ENCODE measurements at regions not wholly inside any gene's neighbourhood (a gene's known extent, or its start where the extent isn't known, plus 50 kb on each side); places are given as distances from the start of the nearest gene placed in this dataset.

- Histone ChIP-seq H3K27ac (no peak overlapping the region), H3K9me3 (no peaks in the 10 kb centered on the region), H3K4me1 (no peaks in the 10 kb centered on the region), H3K27me3 (no peaks in the 10 kb centered on the region), H3K4me3 (no peak overlapping the region), H3K36me3 (no peaks in the 10 kb centered on the region)
- DNase-seq (ENCODE audit: extremely low spot score in 2 of 2): no peak
- TF ChIP-seq POLR2AphosphoS5 (IDR thresholded peaks at IDR 0.05; ENCODE audit: insufficient read depth in 1 of 2, low read depth in 1 of 2) (no peak), CTCF (IDR thresholded peaks at IDR 0.05) (peak in 1 of 3 experiments; percentile 43)
- intact Hi-C loops (cut with DNase I): no loop called here
Observed at GRCh38 chr1:25037174-25038074, 107.3 kb upstream of the RUNX3 start.

- no peaks in the 10 kb centered on the region for H3K27me3 ChIP-seq
- H3K4me3 ChIP-seq: no peak overlapping the region
- H3K36me3 ChIP-seq: no peaks in the 10 kb centered on the region
- DNase-seq (ENCODE audit: extremely low spot score in 2 of 2): no peak
- H3K9me3 ChIP-seq: no peaks in the 10 kb centered on the region
- no peaks in the 10 kb centered on the region for H3K4me1 ChIP-seq
- TF ChIP-seq CTCF (IDR thresholded peaks at IDR 0.05) (no peak), POLR2A (IDR thresholded peaks at IDR 0.05) (no peak), POLR2AphosphoS5 (IDR thresholded peaks at IDR 0.05; ENCODE audit: insufficient read depth in 1 of 2, low read depth in 1 of 2) (no peak)
- intact Hi-C loops (cut with DNase I): no loop called here
- H3K27ac ChIP-seq: no peak overlapping the region
Observed at GRCh38 chr1:25036117-25036546, 106.1 kb upstream of the RUNX3 start.

GRCh38 chr1:25035523-25036116 lies 105.5 kb upstream of the RUNX3 start:
- Histone ChIP-seq H3K4me3 (no peak overlapping the region), H3K4me1 (no peaks in the 10 kb centered on the region), H3K27me3 (no peaks in the 10 kb centered on the region), H3K9me3 (no peaks in the 10 kb centered on the region), H3K36me3 (no peaks in the 10 kb centered on the region), H3K27ac (no peak overlapping the region)
- TF ChIP-seq POLR2AphosphoS5 (IDR thresholded peaks at IDR 0.05; ENCODE audit: insufficient read depth in 1 of 2, low read depth in 1 of 2): no peak
- TF ChIP-seq POLR2A (IDR thresholded peaks at IDR 0.05): no peak
- TF ChIP-seq CTCF (IDR thresholded peaks at IDR 0.05): no peak
- no peak for DNase-seq (ENCODE audit: extremely low spot score in 2 of 2)
- intact Hi-C loops (cut with DNase I): no loop called here

GRCh38 chr1:25034736-25035522 lies 104.9 kb upstream of the RUNX3 start:
- Histone ChIP-seq H3K9me3 (no peaks in the 10 kb centered on the region), H3K36me3 (no peaks in the 10 kb centered on the region), H3K4me1 (no peaks in the 10 kb centered on the region), H3K27me3 (no peaks in the 10 kb centered on the region), H3K27ac (no peak overlapping the region), H3K4me3 (no peak overlapping the region)
- no peak for TF ChIP-seq POLR2AphosphoS5 (IDR thresholded peaks at IDR 0.05; ENCODE audit: insufficient read depth in 1 of 2, low read depth in 1 of 2)
- no peak for TF ChIP-seq POLR2A (IDR thresholded peaks at IDR 0.05)
- no peak for TF ChIP-seq CTCF (IDR thresholded peaks at IDR 0.05)
- intact Hi-C loops (cut with DNase I): no loop called here
- no peak for DNase-seq (ENCODE audit: extremely low spot score in 2 of 2)
